HG02840 (cell line): ENCODE measurements at regions not wholly inside any gene's neighbourhood (a gene's known extent, or its start where the extent isn't known, plus 50 kb on each side); places are given as distances from the start of the nearest gene placed in this dataset.

Experiments
- ATAC-seq: cut with Tn5 transposase; IDR thresholded peaks from one replicate; pipeline ENCODE4 v1.9.1; 2021; ENCODE audit warnings: mild to moderate bottlenecking, moderate library complexity, moderate number of reproducible peaks; ENCODE audit not compliant: unreplicated experiment, low FRiP score

DNA sequence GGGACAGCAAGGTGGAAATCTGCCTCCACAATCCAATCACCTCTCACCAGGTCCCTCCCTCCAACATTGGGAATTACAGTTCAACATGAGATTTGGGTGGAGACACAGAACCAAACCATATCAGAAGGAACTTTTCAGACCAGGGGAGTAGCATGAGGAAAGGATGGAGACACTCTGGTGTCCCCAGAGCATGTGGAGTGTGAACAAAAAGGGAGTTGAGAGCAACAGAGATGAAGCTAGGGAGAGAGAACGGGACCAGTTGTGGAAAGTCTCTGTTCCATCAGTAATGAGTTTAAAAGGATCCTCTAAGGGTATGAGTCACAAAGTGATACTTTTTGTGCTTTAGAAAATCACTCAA is 382.0 kb downstream of the SFMBT2 start:
- no peak for ATAC-seq

DNA sequence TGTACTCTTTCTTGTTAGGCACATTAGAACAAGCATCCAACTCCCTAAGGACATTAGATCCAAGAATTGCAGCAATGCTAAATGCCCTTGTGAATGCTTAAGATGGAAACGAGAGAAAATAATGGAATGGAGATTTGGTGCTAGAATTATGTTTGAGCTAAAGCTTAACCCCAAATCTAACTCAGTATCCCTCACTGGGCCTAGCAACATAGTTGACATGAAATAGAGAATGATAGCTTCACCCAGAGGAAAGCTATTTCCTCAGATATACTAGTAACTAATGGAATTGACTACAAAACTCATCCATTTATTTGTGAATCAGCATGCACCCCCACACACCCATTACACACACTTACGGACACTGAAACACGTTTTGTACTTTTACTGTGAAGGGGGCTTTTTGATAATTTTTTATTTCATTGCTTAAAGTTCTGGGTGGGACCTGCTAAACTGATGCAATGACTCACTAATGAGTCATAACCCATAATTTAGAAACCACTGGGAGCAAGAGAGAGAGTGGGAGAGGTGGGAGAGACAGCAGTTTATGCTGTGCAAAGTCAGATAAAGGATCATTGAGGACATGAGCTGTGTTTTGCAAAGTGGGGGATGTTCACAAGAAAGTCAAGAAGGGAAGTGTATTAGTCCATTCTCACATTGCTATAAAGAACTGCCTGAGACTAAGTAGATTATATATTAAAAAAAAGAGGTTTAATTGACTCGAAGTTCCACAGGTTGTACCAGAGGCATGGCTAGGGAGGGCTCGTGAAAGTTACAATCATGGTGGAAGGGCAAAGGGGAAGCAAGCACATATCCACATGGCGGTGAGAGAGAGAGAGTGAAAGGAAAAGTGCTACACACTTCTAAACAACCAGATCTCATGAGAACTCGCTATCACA is 382.7 kb downstream of the SFMBT2 start:
- no peak for ATAC-seq

DNA sequence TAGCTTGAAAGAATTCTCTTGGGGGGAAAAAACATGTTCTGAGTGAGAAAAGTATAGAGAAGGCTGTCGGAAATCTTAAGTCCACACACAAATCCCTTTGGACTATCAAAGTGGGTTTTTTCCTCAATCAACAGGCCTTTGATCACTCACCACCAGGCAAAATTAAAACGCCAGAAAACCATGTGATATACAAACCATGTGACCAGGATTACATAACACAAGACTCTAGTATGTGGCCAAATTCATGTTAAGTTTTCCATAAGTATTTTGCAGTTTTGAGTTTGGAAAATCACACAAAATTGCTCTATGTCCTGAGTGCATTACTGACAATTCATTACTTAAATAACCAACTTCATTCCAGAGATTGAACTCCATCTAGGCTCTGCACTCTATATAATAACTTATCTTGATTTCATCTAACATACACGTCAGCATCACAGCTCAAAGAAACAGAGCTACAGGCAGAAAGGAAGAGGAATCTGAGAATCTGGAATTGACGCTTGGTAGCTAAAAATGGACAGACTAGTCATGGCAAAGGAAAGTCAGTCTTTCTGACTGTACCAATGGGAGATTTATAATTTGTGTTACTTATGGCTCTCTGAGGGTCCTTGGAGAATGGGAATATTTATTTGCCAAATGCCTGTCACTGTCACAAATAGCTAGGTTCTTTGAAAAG is 383.5 kb downstream of the SFMBT2 start:
- no peak for ATAC-seq

DNA sequence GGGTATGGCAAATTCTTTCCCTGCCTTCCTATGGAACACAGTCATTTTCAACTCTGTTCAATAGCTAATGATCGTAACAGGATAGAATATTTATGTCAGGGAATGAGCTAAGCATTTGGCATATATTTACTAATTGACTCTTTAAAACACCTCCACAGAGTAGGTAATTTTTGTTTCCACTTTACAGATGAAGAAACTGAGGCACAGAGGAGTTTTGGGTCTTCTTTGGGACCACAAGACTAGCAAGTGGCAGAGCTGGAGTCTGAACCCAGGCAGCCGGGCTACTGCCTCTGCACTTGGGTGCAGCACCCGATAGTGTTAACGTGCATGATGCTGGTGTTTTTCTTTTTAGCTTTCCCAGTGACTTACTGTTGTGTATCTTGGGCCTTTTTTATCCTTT is 384.0 kb downstream of the SFMBT2 start:
- no peak for ATAC-seq

DNA sequence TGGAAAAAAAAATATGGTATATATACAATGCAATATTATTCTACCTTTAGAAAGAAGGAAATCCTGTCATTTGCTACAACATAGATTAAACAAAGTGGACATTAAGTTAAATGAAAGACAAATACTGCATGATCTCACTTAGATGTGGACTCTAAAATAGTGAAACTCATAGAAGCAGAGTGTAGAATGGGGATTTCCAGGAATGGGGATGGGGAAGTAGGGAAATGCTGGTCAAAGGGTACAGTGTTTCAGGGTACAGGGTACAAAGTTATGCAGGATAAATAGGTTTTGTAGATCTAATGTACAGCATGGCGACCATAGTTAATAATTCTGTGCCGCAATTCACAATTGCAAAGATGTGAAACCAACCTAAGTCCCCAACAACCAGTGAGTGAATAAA is 385.5 kb downstream of the SFMBT2 start:
- ATAC-seq, result no peak

DNA sequence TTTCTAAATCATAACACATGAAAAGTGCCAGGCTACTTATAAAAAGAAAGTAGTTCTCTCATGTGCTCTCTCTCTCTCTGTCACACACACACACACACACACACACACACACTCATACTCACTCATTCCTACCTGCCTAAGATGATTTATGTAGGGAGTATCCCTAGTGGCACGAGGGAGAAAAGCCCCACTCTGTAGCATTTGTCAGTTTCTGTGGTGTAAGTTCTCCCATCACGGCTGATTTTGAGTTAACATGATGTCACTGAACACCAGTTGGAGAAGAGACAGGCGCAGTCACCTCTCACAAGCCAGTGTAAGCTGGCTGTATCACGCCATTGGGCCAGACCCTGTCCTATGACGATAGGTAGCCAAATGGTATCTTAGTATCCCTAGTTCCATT is 395.4 kb downstream of the SFMBT2 start:
- ATAC-seq, result no peak

DNA sequence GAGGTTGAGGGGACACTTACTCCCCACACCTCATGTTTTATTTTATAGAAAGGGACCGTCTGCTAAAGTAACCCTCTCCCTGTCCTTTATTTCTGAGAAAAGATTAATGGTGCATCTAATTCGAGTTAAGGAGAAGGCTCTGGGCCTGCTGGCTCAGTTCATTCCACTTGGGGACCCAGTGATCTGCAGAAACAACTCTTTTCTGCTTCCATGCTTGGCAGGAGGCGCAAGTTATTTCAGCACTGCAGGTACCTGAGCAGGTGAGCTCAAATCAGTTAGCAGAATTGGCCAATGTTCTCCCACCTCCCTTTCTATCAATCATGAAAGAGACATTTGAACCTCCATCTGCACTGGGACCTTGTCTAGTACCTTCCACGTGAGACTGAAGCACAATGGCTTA is 396.1 kb downstream of the SFMBT2 start:
- ATAC-seq, result no peak

DNA sequence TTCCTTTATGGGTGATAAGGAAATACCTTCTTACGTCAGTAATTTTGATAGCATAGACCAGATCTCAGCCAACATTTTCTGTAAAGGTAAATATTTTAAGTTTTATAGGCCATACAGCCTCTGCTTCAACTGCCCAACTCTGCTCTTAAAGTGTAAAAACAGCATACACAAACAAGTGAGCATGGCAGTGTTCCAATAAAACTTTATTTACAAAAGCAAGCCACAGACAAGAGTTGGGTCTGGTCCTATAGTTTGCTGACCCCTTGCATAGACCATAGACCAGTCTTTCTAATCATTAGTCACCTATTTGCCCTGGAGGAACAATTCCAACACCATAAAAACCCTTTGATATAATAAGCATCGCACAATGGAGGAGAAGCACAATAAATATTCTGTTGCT is 398.8 kb downstream of the SFMBT2 start:
- no peak for ATAC-seq

DNA sequence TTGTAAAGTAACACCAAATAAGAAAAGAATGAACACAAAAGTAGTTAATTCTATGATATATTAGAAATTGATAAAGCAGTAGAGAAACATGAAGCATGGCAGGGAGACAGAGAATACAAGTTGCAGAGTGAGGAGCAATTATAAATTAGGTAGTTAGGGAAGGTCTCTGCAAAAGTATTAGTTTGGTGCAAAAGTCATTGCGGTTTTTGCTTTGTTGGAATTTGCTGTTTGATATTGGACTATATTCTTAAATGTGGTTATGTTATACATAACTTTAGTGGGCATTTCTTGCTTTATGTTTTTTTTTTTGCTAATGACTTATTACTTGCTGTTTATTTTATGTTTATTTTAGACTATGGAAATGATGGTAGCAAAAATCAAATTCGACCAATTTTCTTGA is 402.2 kb downstream of the SFMBT2 start:
- no peak for ATAC-seq

DNA sequence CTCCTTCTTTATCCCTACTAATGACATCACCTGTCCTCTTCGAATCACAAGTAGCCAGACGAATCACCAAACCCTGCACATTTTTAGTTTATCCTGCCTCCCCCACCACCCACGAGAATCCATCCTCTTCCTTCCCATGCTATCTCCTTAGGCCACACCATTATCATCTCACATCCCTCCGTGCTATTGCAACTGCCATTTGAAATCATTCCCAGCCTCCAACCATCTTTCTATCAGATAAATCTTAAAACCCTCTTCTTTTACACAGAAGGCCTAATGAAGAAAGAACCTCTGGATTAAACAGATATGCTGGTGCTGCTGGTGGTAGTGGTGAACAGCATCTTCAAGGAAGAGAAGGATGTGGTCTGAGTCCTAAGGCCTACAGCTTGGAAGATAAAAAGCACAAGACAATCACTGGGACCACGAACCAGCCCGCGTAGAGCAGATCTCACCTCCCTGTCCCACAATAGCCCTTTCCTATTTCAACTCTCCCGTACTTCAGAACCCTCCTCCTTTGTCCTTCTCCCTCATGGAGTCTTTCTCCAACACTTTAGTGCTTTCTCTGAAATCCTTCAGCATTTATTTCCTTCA is 403.1 kb downstream of the SFMBT2 start:
- ATAC-seq, result no peak

DNA sequence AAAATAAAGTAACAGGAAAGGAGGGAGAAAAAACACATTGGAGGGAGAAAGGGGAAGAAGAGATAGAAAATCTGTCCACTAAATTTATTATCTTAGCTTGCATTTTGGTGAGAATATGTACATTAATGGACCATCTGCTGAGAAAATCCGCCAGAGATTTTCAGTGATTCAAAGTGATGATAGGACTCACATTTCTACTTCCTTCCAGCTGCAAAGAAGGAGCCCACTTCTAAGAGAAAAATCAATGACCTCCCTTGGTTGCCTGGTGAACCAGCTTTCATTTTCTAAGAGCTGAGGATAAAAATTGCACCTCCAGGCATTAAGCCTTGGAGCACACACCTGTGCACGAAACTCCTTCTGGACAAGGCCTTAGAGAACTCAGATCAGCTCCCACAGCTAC is 404.3 kb downstream of the SFMBT2 start:
- ATAC-seq, result no peak

DNA sequence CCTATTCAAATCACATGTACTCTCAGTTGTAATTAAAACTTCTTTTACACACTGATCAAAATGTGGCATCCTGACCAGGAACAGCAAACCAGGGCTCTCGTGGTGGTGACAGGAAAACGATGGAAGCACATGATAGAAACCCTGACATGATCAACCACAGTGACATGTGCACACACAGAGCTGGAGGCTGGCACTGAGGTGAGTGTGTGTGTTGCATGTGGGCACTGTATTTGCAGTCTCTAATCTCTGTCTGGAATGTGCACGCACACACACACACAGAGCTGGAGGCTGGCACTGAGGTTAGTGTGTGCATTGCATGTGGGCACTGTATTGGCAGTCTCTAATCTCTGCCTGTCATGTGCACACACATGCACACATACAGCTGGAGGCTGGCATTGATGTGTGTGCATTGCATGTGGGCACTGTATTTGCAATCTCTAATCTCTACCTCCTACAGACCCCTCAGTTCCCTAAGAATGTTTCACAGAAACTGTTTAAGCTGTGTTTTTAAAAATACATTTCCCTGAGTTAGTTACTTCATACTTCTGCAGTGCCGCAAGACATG is 406.9 kb downstream of the SFMBT2 start:
- no peak for ATAC-seq

DNA sequence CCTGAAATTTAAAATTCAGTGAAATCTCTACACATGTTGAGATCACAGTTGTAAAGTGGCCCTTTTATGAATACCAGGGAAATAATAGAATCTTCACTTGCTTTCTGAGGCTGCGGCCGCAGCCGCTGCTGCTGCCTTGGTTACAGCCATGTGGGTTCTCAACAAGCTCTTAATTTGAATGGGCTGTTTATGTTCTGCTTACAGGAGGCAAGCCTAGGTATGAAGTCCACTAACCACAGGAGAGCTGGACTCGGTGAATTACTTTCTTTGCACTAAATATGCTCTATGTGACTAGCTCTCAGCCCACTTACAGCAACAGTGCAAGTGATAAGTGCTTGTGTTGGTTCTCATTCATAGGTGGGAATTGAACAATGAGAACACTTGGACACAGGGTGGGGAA is 410.8 kb downstream of the SFMBT2 start:
- ATAC-seq, result no peak

DNA sequence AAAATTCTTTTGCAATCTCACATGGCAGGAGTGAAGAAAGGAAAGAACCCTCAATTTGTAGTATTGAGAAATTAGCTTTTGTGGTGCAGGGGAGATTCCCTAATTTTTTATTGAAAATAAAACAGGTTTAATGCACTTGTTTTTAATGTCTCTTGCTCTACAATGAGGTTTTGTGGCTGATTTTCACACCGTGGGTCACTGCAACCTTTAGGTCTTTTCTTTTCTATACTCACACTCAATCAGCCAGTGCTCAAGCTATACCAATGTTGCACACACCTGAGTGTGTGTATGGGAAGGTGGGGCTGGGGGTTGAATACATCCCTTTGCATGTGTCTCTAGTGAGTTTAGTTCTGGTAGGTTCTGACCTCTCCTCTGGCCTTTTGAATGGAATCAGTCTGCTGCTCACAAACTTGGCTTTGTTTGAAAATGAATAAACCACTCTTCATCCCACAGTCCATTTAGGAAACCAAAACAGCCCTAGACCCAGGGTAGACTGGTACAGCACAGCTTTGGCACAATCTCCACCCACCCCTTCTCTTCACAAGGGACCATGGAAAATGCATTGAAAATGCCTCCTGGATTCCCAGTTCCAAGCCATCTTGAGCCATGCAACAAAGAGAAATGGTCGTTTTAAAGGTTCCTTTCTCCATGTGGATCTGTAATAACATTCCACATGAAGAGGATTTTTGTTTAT is 411.5 kb downstream of the SFMBT2 start:
- ATAC-seq, result no peak

DNA sequence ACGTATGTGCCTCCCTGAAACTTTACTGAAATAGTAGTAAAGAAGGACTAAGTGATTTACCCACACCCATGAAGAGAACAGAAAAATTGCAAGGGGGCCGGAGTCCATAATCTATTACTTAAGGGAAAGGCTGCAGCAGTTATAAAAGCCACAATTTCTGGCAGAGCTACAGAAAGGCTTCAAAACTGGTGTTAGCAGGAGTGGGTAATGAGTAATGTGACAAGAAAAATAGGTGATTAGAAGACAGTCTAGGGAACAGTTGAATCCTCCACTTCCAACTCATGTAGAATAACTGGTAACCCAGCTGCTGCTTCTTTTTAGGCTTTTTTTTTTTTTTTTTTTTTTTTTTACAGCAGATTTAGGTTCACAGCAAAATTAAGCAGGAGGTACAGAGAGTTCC is 413.3 kb downstream of the SFMBT2 start:
- no peak for ATAC-seq

DNA sequence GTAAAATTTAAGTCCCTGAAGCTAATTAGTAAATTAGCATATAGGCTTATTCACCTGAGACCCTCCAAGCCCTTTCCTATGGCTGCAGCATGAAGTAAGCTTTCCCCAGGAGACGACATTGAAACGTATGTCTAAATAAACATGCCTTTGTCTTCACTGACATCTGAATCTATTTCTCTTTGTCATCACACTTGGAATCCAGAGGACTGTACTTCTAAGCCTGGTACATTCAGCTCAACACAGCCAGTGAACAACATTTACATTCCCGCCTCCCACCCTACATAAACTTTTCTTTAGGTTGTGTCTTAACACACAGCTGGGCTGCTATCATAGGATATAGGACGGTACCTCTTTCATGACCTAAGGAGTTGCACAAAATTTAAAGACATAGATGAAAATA is 414.4 kb downstream of the SFMBT2 start:
- ATAC-seq, result no peak

DNA sequence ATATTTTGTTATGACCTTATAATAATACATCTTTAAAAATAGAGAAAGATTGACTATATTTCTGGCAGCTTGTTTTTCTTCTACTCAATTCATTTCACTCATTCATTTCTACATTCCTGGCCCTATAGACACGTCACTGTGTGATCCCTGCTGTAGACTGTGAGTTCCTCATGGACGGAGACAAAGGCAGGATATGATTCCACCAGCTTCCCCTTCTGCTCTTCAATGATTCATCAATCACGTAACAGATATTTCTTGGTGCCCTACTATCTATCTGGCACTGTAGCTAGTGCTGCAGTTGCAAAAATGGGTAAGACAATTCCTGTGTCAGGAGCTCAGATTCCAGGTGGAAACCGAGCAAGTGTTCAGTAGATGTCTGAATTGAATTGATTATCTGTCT is 415.0 kb downstream of the SFMBT2 start:
- ATAC-seq, result no peak

DNA sequence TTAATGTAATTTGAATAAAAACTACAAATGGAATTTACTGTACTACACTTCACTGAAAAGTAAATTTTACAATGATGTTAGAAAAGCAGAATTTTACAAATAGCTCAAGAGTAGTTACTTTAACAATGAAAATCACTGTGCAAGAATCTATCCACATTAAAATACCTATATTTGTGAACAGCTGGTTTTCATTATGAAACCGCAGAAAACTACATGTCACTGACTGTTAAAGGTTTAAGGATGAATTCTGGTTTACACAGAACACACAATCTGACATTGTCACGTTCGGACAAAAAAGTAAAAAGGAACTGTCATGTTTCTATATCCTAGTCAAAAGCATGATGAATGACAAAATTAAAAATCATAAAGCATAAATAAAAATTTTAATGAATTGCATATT is 415.3 kb upstream of the PRKCQ start:
- no peak for ATAC-seq

DNA sequence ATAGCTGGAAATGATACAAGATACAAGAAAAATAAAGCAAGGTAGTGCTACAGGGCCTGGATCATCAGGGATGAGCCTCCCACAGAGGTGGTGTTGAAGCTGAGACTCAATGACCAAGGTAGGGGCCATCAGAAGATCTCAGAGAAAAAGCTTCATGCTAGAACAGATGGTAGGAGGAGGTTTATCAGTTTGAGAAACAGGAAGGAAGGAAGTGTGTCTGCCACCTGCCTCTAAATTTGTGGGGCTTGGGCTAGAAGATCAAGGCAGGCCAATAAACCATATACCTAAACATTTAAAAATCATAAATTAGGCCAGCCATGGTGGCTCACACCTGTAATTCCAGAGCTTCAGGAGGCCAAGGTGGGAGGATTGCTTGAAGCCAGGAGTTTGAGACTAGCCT is 410.8 kb upstream of the PRKCQ start:
- no peak for ATAC-seq

DNA sequence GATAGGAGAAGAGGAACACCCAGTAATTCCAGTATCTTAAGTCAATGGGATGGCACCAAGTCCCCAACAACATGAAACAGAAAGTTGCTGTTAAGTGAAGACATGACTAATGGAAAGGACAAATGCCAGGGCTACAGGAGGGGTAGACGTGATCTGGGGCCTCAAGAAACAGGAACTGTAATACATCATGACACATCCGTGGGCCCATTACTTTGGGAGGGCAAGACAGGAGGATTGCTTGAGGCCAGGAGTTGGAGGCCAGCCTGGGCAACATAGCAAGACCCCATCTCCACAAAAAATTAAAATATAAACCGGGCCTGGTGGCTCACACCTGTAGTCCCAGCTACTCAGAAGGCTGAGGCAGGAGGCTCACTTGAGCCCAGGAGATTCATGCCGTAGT is 408.6 kb upstream of the PRKCQ start:
- no peak for ATAC-seq

DNA sequence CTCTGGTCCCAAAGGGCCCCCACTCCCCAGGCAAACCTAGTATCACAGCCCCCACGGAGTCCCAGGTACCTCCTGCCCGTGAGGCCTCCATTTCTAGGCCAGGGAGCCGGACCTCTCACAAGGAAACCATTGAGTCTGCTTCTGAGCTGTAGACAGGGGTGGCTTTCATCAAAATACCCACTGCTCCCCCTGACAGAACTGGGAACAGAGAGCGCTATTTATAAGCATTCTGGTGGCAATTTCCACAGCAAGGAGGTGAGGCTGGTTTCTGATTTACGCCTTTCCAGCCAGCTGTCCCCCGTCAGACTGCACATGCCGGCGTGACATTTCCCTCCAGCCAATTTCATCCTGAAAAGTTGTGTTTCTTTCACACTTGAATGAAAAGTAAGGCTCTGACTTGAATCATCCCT is 407.5 kb upstream of the PRKCQ start:
- no peak for ATAC-seq
